ENCODE measurements at regions not wholly inside any gene's neighbourhood (a gene's known extent, or its start where the extent isn't known, plus 50 kb on each side); places are given as distances from the start of the nearest gene placed in this dataset.
"Not testable (repeated sequence)": the region's sequence is repeated elsewhere in the genome, so short reads cannot be mapped to it uniquely, and the experiment has no call there.

GRCh38 chrY:3368459-3368858 lies 210.4 kb upstream of the TGIF2LY start:
- TF ChIP-seq, protein P1, sequence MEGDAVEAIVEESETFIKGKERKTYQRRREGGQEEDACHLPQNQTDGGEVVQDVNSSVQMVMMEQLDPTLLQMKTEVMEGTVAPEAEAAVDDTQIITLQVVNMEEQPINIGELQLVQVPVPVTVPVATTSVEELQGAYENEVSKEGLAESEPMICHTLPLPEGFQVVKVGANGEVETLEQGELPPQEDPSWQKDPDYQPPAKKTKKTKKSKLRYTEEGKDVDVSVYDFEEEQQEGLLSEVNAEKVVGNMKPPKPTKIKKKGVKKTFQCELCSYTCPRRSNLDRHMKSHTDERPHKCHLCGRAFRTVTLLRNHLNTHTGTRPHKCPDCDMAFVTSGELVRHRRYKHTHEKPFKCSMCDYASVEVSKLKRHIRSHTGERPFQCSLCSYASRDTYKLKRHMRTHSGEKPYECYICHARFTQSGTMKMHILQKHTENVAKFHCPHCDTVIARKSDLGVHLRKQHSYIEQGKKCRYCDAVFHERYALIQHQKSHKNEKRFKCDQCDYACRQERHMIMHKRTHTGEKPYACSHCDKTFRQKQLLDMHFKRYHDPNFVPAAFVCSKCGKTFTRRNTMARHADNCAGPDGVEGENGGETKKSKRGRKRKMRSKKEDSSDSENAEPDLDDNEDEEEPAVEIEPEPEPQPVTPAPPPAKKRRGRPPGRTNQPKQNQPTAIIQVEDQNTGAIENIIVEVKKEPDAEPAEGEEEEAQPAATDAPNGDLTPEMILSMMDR (IDR thresholded peaks at IDR 0.05; ENCODE audit: low read depth, low read length, poor library complexity, severe bottlenecking), result not testable (repeated sequence)
- not testable (repeated sequence) for TF ChIP-seq EZH2phosphoT487 (IDR thresholded peaks at IDR 0.05; ENCODE audit: borderline replicate concordance, low read length)

All from DOHH2 (cell line).